Endodermal cell (in vitro differentiated cells): ENCODE measurements at regions not wholly inside any gene's neighbourhood (a gene's known extent, or its start where the extent isn't known, plus 50 kb on each side); places are given as distances from the start of the nearest gene placed in this dataset.

Experiments
- DNase-seq: peaks from one replicate; pipeline ENCODE4 v3.0.0-alpha.2; 2017
- H3K27ac ChIP-seq: 2 replicates; pipeline ENCODE4 v1.5.1; 2013; ENCODE audit warnings: mild to moderate bottlenecking, low read depth, low read length, moderate library complexity
- H3K27me3 ChIP-seq: 2 replicates; pipeline ENCODE4 v1.6.1; 2013; ENCODE audit warnings: mild to moderate bottlenecking, low read length, moderate library complexity; ENCODE audit not compliant: insufficient read depth, control insufficient read depth, poor library complexity, severe bottlenecking
- H3K36me3 ChIP-seq: 2 replicates; pipeline ENCODE4 v1.7.0; 2013; ENCODE audit warnings: mild to moderate bottlenecking, low read length, moderate library complexity; ENCODE audit not compliant: control insufficient read depth, insufficient read depth
- H3K4me1 ChIP-seq: one replicate; pipeline ENCODE4 v1.7.0; 2013; ENCODE audit warnings: low read length; ENCODE audit not compliant: control insufficient read depth, insufficient read depth
- H3K4me3 ChIP-seq: 2 replicates; pipeline ENCODE4 v1.5.1; 2013; ENCODE audit warnings: mild to moderate bottlenecking, low read length, moderate library complexity
- H3K9ac ChIP-seq: 2 replicates; pipeline ENCODE4 v1.6.1; 2013; ENCODE audit warnings: mild to moderate bottlenecking, low read length, moderate library complexity; ENCODE audit not compliant: poor library complexity, severe bottlenecking; ENCODE audit errors: extremely low read depth
- H3K9me3 ChIP-seq: 2 replicates; pipeline ENCODE4 v1.6.1; 2013; ENCODE audit warnings: mild to moderate bottlenecking, low read length, moderate library complexity; ENCODE audit not compliant: control insufficient read depth
- H3K27ac Mint-ChIP-seq: 2 replicates; pipeline ENCODE4 v1.8.0; 2020; ENCODE audit warnings: mixed read lengths
- H3K27me3 Mint-ChIP-seq: 2 replicates; pipeline ENCODE4 v1.8.0; 2021; ENCODE audit warnings: mild to moderate bottlenecking, mixed read lengths; ENCODE audit not compliant: insufficient read depth
- H3K36me3 Mint-ChIP-seq: 2 replicates; pipeline ENCODE4 v1.8.0; 2020; ENCODE audit warnings: low read depth, mixed read lengths
- H3K4me1 Mint-ChIP-seq: 2 replicates; pipeline ENCODE4 v1.8.0; 2020; ENCODE audit warnings: mixed read lengths
- H3K4me3 Mint-ChIP-seq: 2 replicates; pipeline ENCODE4 v1.8.0; 2020; ENCODE audit warnings: mild to moderate bottlenecking, moderate library complexity, mixed read lengths
- H3K9me3 Mint-ChIP-seq: 2 replicates; pipeline ENCODE4 v1.8.0; 2020; ENCODE audit warnings: mild to moderate bottlenecking, mixed read lengths
- WGBS, 2 experiments: methylation state at CpG; one replicate each; pipeline versions ENCODE4 v1.1.5 to v1.1.7; 2013; ENCODE audit warnings: missing lambda C conversion rate in 2 of 2, mixed read lengths in 1 of 2; ENCODE audit not compliant: insufficient coverage in 1 of 2, insufficient read length in 1 of 2; 5-methylcytosine and 5-hydroxymethylcytosine counted together
- TF ChIP-seq, protein P1 (sequence below): fragments of 200-600 bp; sonication (generic); conservative IDR thresholded peaks from 2 replicates; pipeline ENCODE4 v1.5.0; 2021; ENCODE audit warnings: antibody characterized with exemption, mild to moderate bottlenecking

DNA sequence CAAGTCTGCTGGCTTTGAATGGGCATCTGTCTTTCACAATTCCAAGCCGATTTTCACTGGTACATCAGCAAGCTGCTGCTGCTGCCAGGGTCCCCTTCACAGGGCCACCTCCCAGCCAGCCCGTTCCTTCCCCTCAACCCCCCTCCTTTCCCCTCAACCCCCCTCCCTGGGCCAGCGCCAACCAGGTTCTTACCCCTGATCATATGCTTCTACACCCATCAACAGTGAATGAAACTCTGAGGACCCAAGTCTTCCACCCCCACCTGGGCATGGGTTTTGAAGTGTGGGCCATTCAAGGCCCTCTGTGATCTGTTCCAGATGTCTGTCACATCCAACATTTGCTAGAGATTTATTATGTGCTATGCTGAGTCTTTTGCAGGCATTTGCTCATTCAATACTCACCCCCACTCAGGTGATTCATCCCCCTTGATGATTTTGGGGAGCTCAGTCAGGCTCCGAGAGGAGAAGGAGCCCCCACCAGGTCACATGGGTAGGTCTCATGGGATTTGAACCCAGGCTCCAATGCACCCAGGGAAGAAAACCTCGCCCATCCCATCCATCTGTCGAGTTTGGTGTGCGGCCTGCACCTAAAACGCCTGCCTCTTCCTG, 52.7 kb upstream of the FOXK1 start:
- peaks cover 3% of the 10 kb centered on the region for H3K9me3 Mint-ChIP-seq
- H3K9ac ChIP-seq = no peak overlapping the region

DNA sequence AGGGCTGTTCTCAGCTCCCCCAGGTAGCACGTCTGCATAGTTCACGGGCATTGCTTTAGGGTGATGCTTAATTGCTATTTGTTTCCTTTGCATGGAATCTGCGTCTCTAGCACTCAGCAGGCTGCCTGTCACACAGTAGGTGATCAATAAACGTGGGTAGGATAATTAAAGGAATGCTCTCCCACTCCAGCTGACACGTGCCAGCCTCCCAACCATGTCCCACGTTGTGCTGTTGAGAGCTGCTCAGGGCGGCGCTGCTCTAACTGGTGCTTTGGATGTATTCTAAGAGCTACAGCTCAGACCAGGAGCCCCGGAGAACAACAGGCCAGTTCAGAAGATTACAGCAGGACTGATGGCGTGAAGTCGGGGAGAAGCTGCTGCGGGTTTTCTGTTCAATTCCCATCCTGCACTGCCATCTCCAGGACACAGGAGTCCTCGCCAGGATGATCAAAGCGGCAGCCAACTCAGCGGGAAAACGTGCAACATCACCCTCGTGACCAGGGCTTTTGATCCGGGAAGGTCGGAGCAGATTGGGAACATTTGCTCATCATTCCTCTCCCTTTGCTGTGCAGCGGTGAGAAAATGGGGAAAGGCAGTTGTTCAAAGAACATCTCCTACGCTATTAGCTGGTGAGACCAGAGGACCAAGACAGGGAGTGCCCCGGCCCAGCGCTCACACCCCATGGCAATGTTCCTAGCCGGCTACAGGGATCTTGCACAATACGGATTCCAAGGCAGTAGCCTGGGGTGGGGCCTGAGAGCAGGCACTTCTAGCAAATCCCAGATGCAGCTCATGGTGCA, 50.5 kb upstream of the FOXK1 start:
- Histone ChIP-seq H3K4me1 (peaks cover 8% of the 10 kb centered on the region), H3K27ac (no peak overlapping the region), H3K9me3 (no peaks in the 10 kb centered on the region), H3K36me3 (no peaks in the 10 kb centered on the region), H3K4me3 (peak overlapping the region; percentile 32), H3K9ac (no peak overlapping the region), H3K27me3 (peaks cover 20% of the 10 kb centered on the region)
- Mint-ChIP-seq H3K27ac (peak overlapping the region; percentile 77), H3K4me3 (peak overlapping the region; percentile 42), H3K36me3 (no peaks in the 10 kb centered on the region), H3K4me1 (peaks cover 19% of the 10 kb centered on the region), H3K27me3 (peaks cover 52% of the 10 kb centered on the region), H3K9me3 (no peaks in the 10 kb centered on the region)
- 8 to 14% methylated on average over 6 to 25 of the region's 25 CpGs for WGBS, 2 experiments
- TF ChIP-seq, protein P1, sequence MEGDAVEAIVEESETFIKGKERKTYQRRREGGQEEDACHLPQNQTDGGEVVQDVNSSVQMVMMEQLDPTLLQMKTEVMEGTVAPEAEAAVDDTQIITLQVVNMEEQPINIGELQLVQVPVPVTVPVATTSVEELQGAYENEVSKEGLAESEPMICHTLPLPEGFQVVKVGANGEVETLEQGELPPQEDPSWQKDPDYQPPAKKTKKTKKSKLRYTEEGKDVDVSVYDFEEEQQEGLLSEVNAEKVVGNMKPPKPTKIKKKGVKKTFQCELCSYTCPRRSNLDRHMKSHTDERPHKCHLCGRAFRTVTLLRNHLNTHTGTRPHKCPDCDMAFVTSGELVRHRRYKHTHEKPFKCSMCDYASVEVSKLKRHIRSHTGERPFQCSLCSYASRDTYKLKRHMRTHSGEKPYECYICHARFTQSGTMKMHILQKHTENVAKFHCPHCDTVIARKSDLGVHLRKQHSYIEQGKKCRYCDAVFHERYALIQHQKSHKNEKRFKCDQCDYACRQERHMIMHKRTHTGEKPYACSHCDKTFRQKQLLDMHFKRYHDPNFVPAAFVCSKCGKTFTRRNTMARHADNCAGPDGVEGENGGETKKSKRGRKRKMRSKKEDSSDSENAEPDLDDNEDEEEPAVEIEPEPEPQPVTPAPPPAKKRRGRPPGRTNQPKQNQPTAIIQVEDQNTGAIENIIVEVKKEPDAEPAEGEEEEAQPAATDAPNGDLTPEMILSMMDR = peak; percentile 88
- DNase-seq = peak; percentile 92

More for the DNA sequence above, 52.7 kb upstream of the FOXK1 start:
- Mint-ChIP-seq H3K4me1 (peaks cover 26% of the 10 kb centered on the region), H3K4me3 (no peak overlapping the region), H3K27ac (no peak overlapping the region), H3K36me3 (no peaks in the 10 kb centered on the region), H3K27me3 (peaks cover 52% of the 10 kb centered on the region)
- no peak for DNase-seq
- no peaks in the 10 kb centered on the region for H3K9me3 ChIP-seq
- peaks cover 8% of the 10 kb centered on the region for H3K4me1 ChIP-seq
- H3K27me3 ChIP-seq = peaks cover 20% of the 10 kb centered on the region
- TF ChIP-seq, protein P1 = no peak
- no peak overlapping the region for H3K4me3 ChIP-seq
- WGBS, 2 experiments = 84 to 93% methylated on average over 3 to 8 of the region's 8 CpGs
- H3K27ac ChIP-seq = no peak overlapping the region
- no peaks in the 10 kb centered on the region for H3K36me3 ChIP-seq
